Stimulated activated CD8-positive, alpha-beta memory T cell treated with anti-CD3 and anti-CD28 coated beads, Interleukin-4, amount 100 ng/mL, for 24 hours (primary cell): ENCODE measurements at regions not wholly inside any gene's neighbourhood (a gene's known extent, or its start where the extent isn't known, plus 50 kb on each side); places are given as distances from the start of the nearest gene placed in this dataset.

Source experiments
- DNase-seq: peaks from one replicate; pipeline ENCODE4 v3.0.0-alpha.2; 2020; ENCODE audit warnings: low read depth

GRCh38 chr21:35220301-35220700, 171.2 kb upstream of the RUNX1 start:
- DNase-seq: no peak

- no peak for DNase-seq
These were observed 170.6 kb upstream of the RUNX1 start for GRCh38 chr21:35219719-35220118.

- no peak for DNase-seq
These were observed 170.2 kb upstream of the RUNX1 start for GRCh38 chr21:35219291-35219690.

GRCh38 chr21:35217504-35218060, 168.5 kb upstream of the RUNX1 start:
- DNase-seq: no peak

- DNase-seq: no peak
These were observed 167.9 kb upstream of the RUNX1 start for GRCh38 chr21:35216996-35217395.

- no peak for DNase-seq
These were observed 166.8 kb upstream of the RUNX1 start for GRCh38 chr21:35215870-35216269.

GRCh38 chr21:35212393-35213127, 163.5 kb upstream of the RUNX1 start:
- DNase-seq: no peak

GRCh38 chr21:35211782-35212181, 162.7 kb upstream of the RUNX1 start:
- no peak for DNase-seq

- DNase-seq: no peak
These were observed 161.0 kb upstream of the RUNX1 start for GRCh38 chr21:35210093-35210492.

GRCh38 chr21:35208810-35209517, 159.9 kb upstream of the RUNX1 start:
- DNase-seq: no peak

- no peak for DNase-seq
These were observed 159.0 kb upstream of the RUNX1 start for GRCh38 chr21:35208104-35208503.

- DNase-seq: no peak
These were observed 158.2 kb upstream of the RUNX1 start for GRCh38 chr21:35207322-35207721.

- no peak for DNase-seq
These were observed 157.3 kb upstream of the RUNX1 start for GRCh38 chr21:35206141-35207125.

GRCh38 chr21:35204850-35205541, 155.9 kb upstream of the RUNX1 start:
- DNase-seq: no peak

GRCh38 chr21:35204125-35204524, 155.0 kb upstream of the RUNX1 start:
- no peak for DNase-seq

GRCh38 chr21:35203093-35203977, 154.2 kb upstream of the RUNX1 start:
- no peak for DNase-seq

GRCh38 chr21:35202431-35202830, 153.3 kb upstream of the RUNX1 start:
- no peak for DNase-seq

GRCh38 chr21:35201799-35202198, 152.7 kb upstream of the RUNX1 start:
- DNase-seq: no peak

- no peak for DNase-seq
These were observed 152.2 kb upstream of the RUNX1 start for GRCh38 chr21:35201288-35201687.

GRCh38 chr21:35199733-35200015, 150.6 kb upstream of the RUNX1 start:
- no peak for DNase-seq
